GM12878 (cell line): ENCODE measurements at regions not wholly inside any gene's neighbourhood (a gene's known extent, or its start where the extent isn't known, plus 50 kb on each side); places are given as distances from the start of the nearest gene placed in this dataset.

ENCODE experiments used
- ATAC-seq: fragments of 200-7000 bp; cut with Tn5 transposase; 3 replicates; pipeline ENCODE4 v1.9.1; 2020; ENCODE audit warnings: mild to moderate bottlenecking, moderate library complexity
- BruUV-seq: library from RNA; stranded (reverse); fragments of 400-500 nt; replicated peaks from 2 replicates; lab custom pipeline; 2021; lab: Mats Ljungman, UMichigan
- CTCF ChIA-PET: fragments of 300-600 bp; sonication (Branson Sonifier 250); formaldehyde crosslinking; extraction: SDS; loops from one replicate; lab custom pipeline; 2021; ENCODE audit warnings: inconsistent platforms; lab: Yijun Ruan, JAX
- POLR2A ChIA-PET: fragments of 350-600 bp; formaldehyde crosslinking; extraction: SDS; loops from one replicate; lab custom pipeline; 2021; ENCODE audit warnings: inconsistent platforms; lab: Charles Lee
- RAD21 ChIA-PET: fragments of 300-600 bp; sonication (Branson Sonifier 250); formaldehyde crosslinking; loops from one replicate; lab custom pipeline; 2023; ENCODE audit warnings: antibody characterized with exemption; ENCODE audit not compliant: unreplicated experiment; lab: Charles Lee
- SMC1A ChIA-PET: fragments of 300-600 bp; sonication (Branson Sonifier 250); formaldehyde crosslinking; loops from one replicate; lab custom pipeline; 2023; ENCODE audit not compliant: unreplicated experiment, uncharacterized antibody; lab: Charles Lee
- DNase-seq: peaks from one replicate; pipeline ENCODE4 v3.0.0-alpha.2; 2011; ENCODE audit warnings: low read depth, low spot score
- FAIRE-seq: peaks from 3 replicates; lab custom pipeline; 2011; peaks lifted over from hg19 to GRCh38; lab: Jason Lieb, UNC
- H2AFZ ChIP-seq: 2 replicates; pipeline ENCODE4 v1.6.0; 2011; ENCODE audit warnings: low read depth, low read length, control low read depth; ENCODE audit not compliant: control insufficient read depth
- H3K27ac ChIP-seq: 2 replicates; pipeline ENCODE4 v1.5.1; 2011; ENCODE audit warnings: control low read depth; ENCODE audit not compliant: control insufficient read depth, insufficient read depth
- H3K27me3 ChIP-seq, 2 experiments: replicated peaks in 1 of 2; 2 replicates each; pipeline versions ENCODE4 v1.6.0 to v1.6.1; 2011; ENCODE audit warnings: low read length in 1 of 2; ENCODE audit not compliant: control insufficient read depth in 2 of 2, insufficient read depth in 2 of 2
- H3K36me3 ChIP-seq, 2 experiments: 2 replicates each; pipeline ENCODE4 v1.5.1; 2011; ENCODE audit warnings: low read length in 1 of 2; ENCODE audit not compliant: control insufficient read depth in 2 of 2, insufficient read depth in 2 of 2
- H3K4me1 ChIP-seq: 2 replicates; pipeline ENCODE4 v1.6.1; 2011; ENCODE audit warnings: mild to moderate bottlenecking, low read length, moderate library complexity, mixed read lengths; ENCODE audit not compliant: control insufficient read depth, insufficient read depth
- H3K4me2 ChIP-seq: 2 replicates; pipeline ENCODE4 v1.6.0; 2011; ENCODE audit warnings: control low read depth; ENCODE audit not compliant: control insufficient read depth, insufficient read depth
- H3K4me3 ChIP-seq: fragments of 200-600 bp; sonication (generic); 2 replicates; pipeline ENCODE4 v1.5.1; 2016
- H3K79me2 ChIP-seq: 2 replicates; pipeline ENCODE4 v1.6.0; 2011; ENCODE audit warnings: low read length; ENCODE audit not compliant: control insufficient read depth, insufficient read depth
- H3K9ac ChIP-seq: 2 replicates; pipeline ENCODE4 v1.8.0; 2011; ENCODE audit warnings: low read length, control low read depth, mixed read lengths; ENCODE audit not compliant: control insufficient read depth, insufficient read depth
- H3K9me3 ChIP-seq: replicated peaks from 3 replicates; pipeline ENCODE4 v1.5.1; 2011; ENCODE audit warnings: mild to moderate bottlenecking, low read length; ENCODE audit not compliant: control insufficient read depth, insufficient read depth
- H4K20me1 ChIP-seq: 2 replicates; pipeline ENCODE4 v1.6.0; 2011; ENCODE audit not compliant: control insufficient read depth, insufficient read depth
- EP300 ChIP-seq, 2 experiments: fragments of 150-350 bp in 1 of 2; IDR thresholded peaks; 2 replicates each; pipeline ENCODE4 v1.6.1; 2011 to 2012; ENCODE audit warnings: low read depth in 2 of 2, low read length in 2 of 2, borderline replicate concordance in 1 of 2, improper control_type of control experiment in 1 of 2, inconsistent platforms in 1 of 2; ENCODE audit not compliant: control insufficient read depth in 1 of 2
- JUNB ChIP-seq: IDR thresholded peaks from 2 replicates; pipeline ENCODE4 v1.6.1; 2016; ENCODE audit warnings: antibody characterized with exemption, mild to moderate bottlenecking
- MTA3 ChIP-seq: IDR thresholded peaks from 2 replicates; pipeline ENCODE4 v1.6.1; 2012; ENCODE audit warnings: low read length, inconsistent platforms, borderline replicate concordance
- MXI1 ChIP-seq: fragments of 150-350 bp; IDR thresholded peaks from 2 replicates; pipeline ENCODE4 v1.6.1; 2011; ENCODE audit warnings: low read depth, mild to moderate bottlenecking, inconsistent platforms, low read length, improper control_type of control experiment
- NFIC ChIP-seq: IDR thresholded peaks from 2 replicates; pipeline ENCODE4 v1.6.1; 2012; ENCODE audit warnings: low read depth, mild to moderate bottlenecking, inconsistent platforms, low read length, moderate library complexity
- RAD51 ChIP-seq: fragments of 450-650 bp; IDR thresholded peaks from 2 replicates; pipeline ENCODE4 v1.6.1; 2016; ENCODE audit warnings: moderate library complexity, mild to moderate bottlenecking, inconsistent platforms
- SMAD1 ChIP-seq: fragments of 450-650 bp; IDR thresholded peaks from 2 replicates; pipeline ENCODE4 v1.6.1; 2018; ENCODE audit warnings: mild to moderate bottlenecking, low read depth; ENCODE audit not compliant: partially characterized antibody
- SREBF2 ChIP-seq: IDR thresholded peaks from 2 replicates; pipeline ENCODE4 v1.6.1; 2012; ENCODE audit warnings: mild to moderate bottlenecking, low read length
- YY1 ChIP-seq: IDR thresholded peaks from 2 replicates; pipeline ENCODE4 v1.6.1; 2011; ENCODE audit warnings: low read depth, mild to moderate bottlenecking, low read length
- WGBS: methylation state at CpG from one replicate; pipeline ENCODE4 v1.1.6; 2016; ENCODE audit warnings: low lambda C conversion rate; ENCODE audit not compliant: insufficient replicate concordance, insufficient coverage; ENCODE audit errors: missing lambda C conversion rate; 5-methylcytosine and 5-hydroxymethylcytosine counted together
- in situ Hi-C: fragments of 300-500 bp; cut with MboI; formaldehyde crosslinking; loops from 9 replicates; pipeline ENCODE4 v1.14.3; 2018; ENCODE audit warnings: mixed read lengths
- intact Hi-C: fragments of 100-400 bp; cut with micrococcal nuclease; formaldehyde crosslinking; loops from one replicate; pipeline ENCODE4 v1.14.2; 2022; ENCODE audit not compliant: unreplicated experiment
- TF ChIP-seq, protein P1 (sequence below): fragments of 450-650 bp; IDR thresholded peaks from 2 replicates; pipeline ENCODE4 v1.6.1; 2017; ENCODE audit warnings: mild to moderate bottlenecking, moderate library complexity

DNA sequence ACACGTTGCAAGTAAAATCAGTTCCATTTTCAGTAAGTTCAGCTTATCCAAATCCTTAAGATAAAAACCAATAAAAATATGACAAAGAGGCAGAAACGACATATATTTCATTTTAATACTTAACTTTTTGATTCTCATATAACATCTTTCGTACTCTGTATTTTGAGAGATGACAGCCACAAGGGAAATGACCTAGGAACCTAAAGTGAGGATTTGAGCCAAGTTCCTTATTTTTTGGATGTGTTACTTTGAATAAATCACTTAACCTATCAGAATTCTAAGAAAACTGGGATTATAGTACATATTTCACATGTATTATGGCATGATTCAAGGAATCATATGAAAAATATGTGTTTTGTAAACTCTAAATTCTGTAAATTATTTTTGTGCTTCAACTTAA is 143.6 kb upstream of the TRPC6 start:
- Histone ChIP-seq H3K27me3 (no peaks in the 10 kb centered on the region), H3K9me3 (no peaks in the 10 kb centered on the region), H3K4me1 (no peaks in the 10 kb centered on the region), H3K4me2 (no peak overlapping the region), H3K27ac (no peak overlapping the region), H4K20me1 (no peaks in the 10 kb centered on the region), H3K79me2 (no peaks in the 10 kb centered on the region), H3K9ac (no peak overlapping the region), H3K4me3 (no peak overlapping the region), H2AFZ (no peak overlapping the region), H3K36me3 (no peaks in the 10 kb centered on the region)
- ChIA-PET RAD21 (no interaction called here), CTCF (no interaction called here), POLR2A (no interaction called here), SMC1A (no interaction called here)
- TF ChIP-seq YY1 (no peak), NFIC (no peak), MXI1 (no peak), EP300 (IDR thresholded peaks at IDR 0.05; ENCODE audit: borderline replicate concordance in 1 of 2, control insufficient read depth in 1 of 2, low read depth in 2 of 2, low read length in 2 of 2) (no peak), RAD51 (no peak), SREBF2 (no peak), SMAD1 (no peak), JUNB (no peak), MTA3 (no peak)
- TF ChIP-seq, protein P1, sequence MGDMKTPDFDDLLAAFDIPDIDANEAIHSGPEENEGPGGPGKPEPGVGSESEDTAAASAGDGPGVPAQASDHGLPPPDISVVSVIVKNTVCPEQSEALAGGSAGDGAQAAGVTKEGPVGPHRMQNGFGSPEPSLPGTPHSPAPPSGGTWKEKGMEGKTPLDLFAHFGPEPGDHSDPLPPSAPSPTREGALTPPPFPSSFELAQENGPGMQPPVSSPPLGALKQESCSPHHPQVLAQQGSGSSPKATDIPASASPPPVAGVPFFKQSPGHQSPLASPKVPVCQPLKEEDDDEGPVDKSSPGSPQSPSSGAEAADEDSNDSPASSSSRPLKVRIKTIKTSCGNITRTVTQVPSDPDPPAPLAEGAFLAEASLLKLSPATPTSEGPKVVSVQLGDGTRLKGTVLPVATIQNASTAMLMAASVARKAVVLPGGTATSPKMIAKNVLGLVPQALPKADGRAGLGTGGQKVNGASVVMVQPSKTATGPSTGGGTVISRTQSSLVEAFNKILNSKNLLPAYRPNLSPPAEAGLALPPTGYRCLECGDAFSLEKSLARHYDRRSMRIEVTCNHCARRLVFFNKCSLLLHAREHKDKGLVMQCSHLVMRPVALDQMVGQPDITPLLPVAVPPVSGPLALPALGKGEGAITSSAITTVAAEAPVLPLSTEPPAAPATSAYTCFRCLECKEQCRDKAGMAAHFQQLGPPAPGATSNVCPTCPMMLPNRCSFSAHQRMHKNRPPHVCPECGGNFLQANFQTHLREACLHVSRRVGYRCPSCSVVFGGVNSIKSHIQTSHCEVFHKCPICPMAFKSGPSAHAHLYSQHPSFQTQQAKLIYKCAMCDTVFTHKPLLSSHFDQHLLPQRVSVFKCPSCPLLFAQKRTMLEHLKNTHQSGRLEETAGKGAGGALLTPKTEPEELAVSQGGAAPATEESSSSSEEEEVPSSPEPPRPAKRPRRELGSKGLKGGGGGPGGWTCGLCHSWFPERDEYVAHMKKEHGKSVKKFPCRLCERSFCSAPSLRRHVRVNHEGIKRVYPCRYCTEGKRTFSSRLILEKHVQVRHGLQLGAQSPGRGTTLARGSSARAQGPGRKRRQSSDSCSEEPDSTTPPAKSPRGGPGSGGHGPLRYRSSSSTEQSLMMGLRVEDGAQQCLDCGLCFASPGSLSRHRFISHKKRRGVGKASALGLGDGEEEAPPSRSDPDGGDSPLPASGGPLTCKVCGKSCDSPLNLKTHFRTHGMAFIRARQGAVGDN = no peak
- WGBS = 7% methylated on average over 3 of the region's 3 CpGs
- intact Hi-C loops (no loop called here), in situ Hi-C loops (no loop called here)
- DNase-seq (no peak), ATAC-seq (no peak), FAIRE-seq (no peak)
- no TSS peak for BruUV-seq
